H9 (cell line): ENCODE measurements at regions not wholly inside any gene's neighbourhood (a gene's known extent, or its start where the extent isn't known, plus 50 kb on each side); places are given as distances from the start of the nearest gene placed in this dataset.

Experiments used
- DNase-seq: peaks from one replicate; pipeline ENCODE4 v3.0.0-alpha.2; 2017
- H2AFZ ChIP-seq: one replicate; pipeline ENCODE4 v1.6.1; 2013; ENCODE audit warnings: mild to moderate bottlenecking, low read length, control low read depth, moderate library complexity
- H2AK5ac ChIP-seq: 2 replicates; pipeline ENCODE4 v1.6.1; 2013; ENCODE audit warnings: low read length, control low read depth, mixed read lengths; ENCODE audit not compliant: insufficient read length
- H2BK120ac ChIP-seq: one replicate; pipeline ENCODE4 v1.6.1; 2013; ENCODE audit warnings: low read depth, mild to moderate bottlenecking, low read length, control low read depth, inconsistent platforms; ENCODE audit not compliant: poor library complexity, severe bottlenecking
- H2BK12ac ChIP-seq: 2 replicates; pipeline ENCODE4 v1.6.1; 2013; ENCODE audit warnings: low read length, control low read depth, mixed read lengths, low read depth; ENCODE audit not compliant: insufficient read length
- H2BK15ac ChIP-seq: 2 replicates; pipeline ENCODE4 v1.6.1; 2013; ENCODE audit warnings: low read depth, low read length, control low read depth
- H2BK20ac ChIP-seq: one replicate; pipeline ENCODE4 v1.6.1; 2013; ENCODE audit warnings: low read depth, mild to moderate bottlenecking, low read length, control low read depth, inconsistent platforms; ENCODE audit not compliant: poor library complexity, severe bottlenecking
- H2BK5ac ChIP-seq: 2 replicates; pipeline ENCODE4 v1.6.1; 2013; ENCODE audit warnings: low read length, control low read depth, mixed read lengths; ENCODE audit not compliant: insufficient read length
- H3K14ac ChIP-seq: 2 replicates; pipeline ENCODE4 v1.6.1; 2013; ENCODE audit warnings: low read length, control low read depth; ENCODE audit not compliant: insufficient read depth
- H3K18ac ChIP-seq: 2 replicates; pipeline ENCODE4 v1.6.1; 2013; ENCODE audit warnings: low read depth, mild to moderate bottlenecking, mixed read lengths, low read length, control low read depth; ENCODE audit not compliant: insufficient read length
- H3K23ac ChIP-seq: 2 replicates; pipeline ENCODE4 v1.6.1; 2013; ENCODE audit warnings: low read length, control low read depth, mixed read lengths, low read depth; ENCODE audit not compliant: insufficient read length
- H3K23me2 ChIP-seq: 2 replicates; pipeline ENCODE4 v1.6.1; 2013; ENCODE audit warnings: low read depth, mild to moderate bottlenecking, mixed read lengths, low read length, control low read depth; ENCODE audit not compliant: insufficient read length, poor library complexity, severe bottlenecking
- H3K27ac ChIP-seq: 2 replicates; pipeline ENCODE4 v1.5.1; 2013; ENCODE audit warnings: low read length, control low read depth, mixed read lengths, low read depth; ENCODE audit not compliant: insufficient read length
- H3K27me3 ChIP-seq: 2 replicates; pipeline ENCODE4 v1.6.1; 2013; ENCODE audit warnings: low read length, control low read depth, inconsistent platforms; ENCODE audit not compliant: insufficient read depth
- H3K4ac ChIP-seq: 2 replicates; pipeline ENCODE4 v1.6.1; 2013; ENCODE audit warnings: low read depth, mild to moderate bottlenecking, control low read depth, inconsistent platforms, low read length, moderate library complexity
- H3K4me1 ChIP-seq: 2 replicates; pipeline ENCODE4 v1.6.1; 2013; ENCODE audit warnings: low read length, control low read depth, inconsistent platforms; ENCODE audit not compliant: insufficient read depth
- H3K4me2 ChIP-seq: 2 replicates; pipeline ENCODE4 v1.6.1; 2013; ENCODE audit warnings: low read length, control low read depth, mixed read lengths; ENCODE audit not compliant: insufficient read length, insufficient read depth
- H3K56ac ChIP-seq: 2 replicates; pipeline ENCODE4 v1.6.1; 2013; ENCODE audit warnings: low read depth, mild to moderate bottlenecking, mixed read lengths, low read length, control low read depth; ENCODE audit not compliant: insufficient read length
- H3K79me1 ChIP-seq: 2 replicates; pipeline ENCODE4 v1.6.1; 2013; ENCODE audit warnings: low read depth, mild to moderate bottlenecking, moderate library complexity, low read length, control low read depth, inconsistent platforms; ENCODE audit not compliant: insufficient read depth, poor library complexity, severe bottlenecking
- H3K79me2 ChIP-seq: 2 replicates; pipeline ENCODE4 v1.6.1; 2013; ENCODE audit warnings: low read length, control low read depth, inconsistent platforms; ENCODE audit not compliant: insufficient read depth
- H3K9ac ChIP-seq: 2 replicates; pipeline ENCODE4 v1.6.1; 2013; ENCODE audit warnings: low read length, control low read depth, mixed read lengths; ENCODE audit not compliant: insufficient read length; ENCODE audit errors: extremely low read depth
- H3K9me3 ChIP-seq: one replicate; pipeline ENCODE4 v1.6.1; 2013; ENCODE audit warnings: low read depth, low read length, inconsistent platforms; ENCODE audit not compliant: control insufficient read depth
- H3T11ph ChIP-seq: one replicate; pipeline ENCODE4 v1.6.1; 2013; ENCODE audit warnings: mild to moderate bottlenecking, low read length, control low read depth, inconsistent platforms
- H4K20me1 ChIP-seq: one replicate; pipeline ENCODE4 v1.6.1; 2013; ENCODE audit not compliant: control insufficient read depth, insufficient read length, insufficient read depth
- H4K5ac ChIP-seq: 2 replicates; pipeline ENCODE4 v1.6.1; 2013; ENCODE audit warnings: low read depth, mild to moderate bottlenecking, mixed read lengths, low read length, control low read depth; ENCODE audit not compliant: insufficient read length
- H4K8ac ChIP-seq: replicated peaks from 2 replicates; pipeline ENCODE4 v1.6.1; 2013; ENCODE audit warnings: low read length, control low read depth, mixed read lengths, low read depth; ENCODE audit not compliant: insufficient read length
- H4K91ac ChIP-seq: 2 replicates; pipeline ENCODE4 v1.6.1; 2013; ENCODE audit warnings: low read depth, mild to moderate bottlenecking, moderate library complexity, mixed read lengths, low read length, control low read depth; ENCODE audit not compliant: insufficient read length
- H3K27ac Mint-ChIP-seq, 3 experiments: 2 replicates in 2 of 3; 3 replicates in 1 of 3; pipeline ENCODE4 v1.8.0; 2020 to 2021; ENCODE audit warnings: mixed read lengths in 3 of 3, mild to moderate bottlenecking in 1 of 3, moderate library complexity in 1 of 3
- H3K27me3 Mint-ChIP-seq: 2 replicates; pipeline ENCODE4 v1.8.0; 2021; ENCODE audit warnings: low read depth, mild to moderate bottlenecking, moderate library complexity, mixed read lengths
- H3K36me3 Mint-ChIP-seq, 3 experiments: 2 replicates in 2 of 3; 3 replicates in 1 of 3; pipeline ENCODE4 v1.8.0; 2020 to 2021; ENCODE audit warnings: low read depth in 3 of 3, mixed read lengths in 3 of 3; ENCODE audit not compliant: insufficient read depth in 1 of 3
- H3K4me1 Mint-ChIP-seq, 2 experiments: 2 replicates each; pipeline ENCODE4 v1.8.0; 2020; ENCODE audit warnings: mixed read lengths in 2 of 2
- H3K4me3 Mint-ChIP-seq, 2 experiments: 2 replicates in 1 of 2; 3 replicates in 1 of 2; pipeline ENCODE4 v1.8.0; 2020 to 2021; ENCODE audit warnings: mild to moderate bottlenecking in 2 of 2, mixed read lengths in 2 of 2, moderate library complexity in 1 of 2
- H3K9me3 Mint-ChIP-seq, 2 experiments: 2 replicates in 1 of 2; 3 replicates in 1 of 2; pipeline ENCODE4 v1.8.0; 2020; ENCODE audit warnings: mild to moderate bottlenecking in 2 of 2, mixed read lengths in 2 of 2, moderate library complexity in 1 of 2
- CTCF ChIP-seq: fragments of 200-600 bp; sonication (generic); conservative IDR thresholded peaks from 3 replicates; pipeline ENCODE4 v1.8.0; 2021; ENCODE audit warnings: antibody characterized with exemption, mild to moderate bottlenecking
- WGBS: extraction: QIAGEN DNeasy Blood & Tissue Kit; methylation state at CpG from one replicate; pipeline ENCODE4 v1.1.7; 2013; ENCODE audit warnings: missing lambda C conversion rate, low lambda C conversion rate, mixed read lengths; ENCODE audit not compliant: insufficient read length; ENCODE audit errors: extremely low coverage; 5-methylcytosine and 5-hydroxymethylcytosine counted together

GRCh38 chr16:54482892-54483574 is 196.4 kb upstream of the IRX3 start:
- Histone ChIP-seq H3K14ac (no peak overlapping the region), H2AK5ac (no peak overlapping the region), H2AFZ (no peak overlapping the region), H3K18ac (no peak overlapping the region), H3T11ph (no peak overlapping the region), H2BK12ac (no peak overlapping the region), H3K4me2 (no peak overlapping the region), H4K8ac (no peak overlapping the region), H3K56ac (no peak overlapping the region), H4K91ac (no peak overlapping the region), H3K27ac (no peak overlapping the region), H3K79me1 (no peaks in the 10 kb centered on the region), H4K5ac (no peak overlapping the region), H3K79me2 (no peaks in the 10 kb centered on the region), H3K9ac (no peak overlapping the region), H3K23me2 (no peaks in the 10 kb centered on the region), H2BK120ac (no peak overlapping the region), H3K9me3 (no peaks in the 10 kb centered on the region), H2BK15ac (no peak overlapping the region), H4K20me1 (no peaks in the 10 kb centered on the region), H3K4me1 (no peaks in the 10 kb centered on the region), H2BK20ac (no peak overlapping the region), H3K4ac (no peak overlapping the region), H3K23ac (no peak overlapping the region), H2BK5ac (no peak overlapping the region), H3K27me3 (no peaks in the 10 kb centered on the region)
- no CpG with 5 or more reads among the region's 12 CpGs for WGBS
- H3K9me3 Mint-ChIP-seq: no peaks in the 10 kb centered on the region; a peak in 1 of 5 replicates
- H3K36me3 Mint-ChIP-seq: no peaks in the 10 kb centered on the region
- peaks cover 3% of the 10 kb centered on the region for H3K27me3 Mint-ChIP-seq
- no peak overlapping the region for H3K4me3 Mint-ChIP-seq
- TF ChIP-seq CTCF: no peak
- H3K27ac Mint-ChIP-seq: no peak overlapping the region
- H3K4me1 Mint-ChIP-seq: no peaks in the 10 kb centered on the region
- DNase-seq: no peak
